Colonic mucosa (tissue), 4 donors: ENCODE measurements at regions not wholly inside any gene's neighbourhood (a gene's known extent, or its start where the extent isn't known, plus 50 kb on each side); places are given as distances from the start of the nearest gene placed in this dataset.

Experiments used
- DNase-seq: peaks from one replicate; pipeline ENCODE4 v3.0.0-alpha.2; 2020
- H3K27ac ChIP-seq: fragments of 200-600 bp; one replicate; pipeline ENCODE4 v1.8.0; 2021
- H3K27me3 ChIP-seq: fragments of 200-600 bp; one replicate; pipeline ENCODE4 v1.8.0; 2021
- H3K36me3 ChIP-seq: fragments of 200-600 bp; one replicate; pipeline ENCODE4 v1.8.0; 2021
- H3K4me1 ChIP-seq: fragments of 200-600 bp; one replicate; pipeline ENCODE4 v1.8.0; 2021; ENCODE audit warnings: mild to moderate bottlenecking
- H3K4me3 ChIP-seq: fragments of 200-600 bp; one replicate; pipeline ENCODE4 v1.8.0; 2021
- H3K9ac ChIP-seq, 2 donors: one replicate each; pipeline ENCODE4 v1.7.0; 2013; ENCODE audit warnings: control low read depth in 2 of 2, low read depth in 2 of 2, low read length in 2 of 2
- H3K9me3 ChIP-seq: fragments of 200-600 bp; one replicate; pipeline ENCODE4 v1.8.0; 2021
- CTCF ChIP-seq: fragments of 200-600 bp; IDR thresholded peaks from one replicate; pipeline ENCODE4 v1.8.0; 2022; ENCODE audit warnings: antibody characterized with exemption, mild to moderate bottlenecking
- intact Hi-C: fragments of 100-400 bp; cut with DNase I; formaldehyde crosslinking; loops from one replicate; pipeline ENCODE4 v1.14.1; 2022
- donor health status: healthy.
- donor health status: DM: no; HTN: no; CAD: no.
- donor health status: DM: no; HTN: no; CAD: no.

- intact Hi-C loops: no loop called here
- H3K9ac ChIP-seq: no peak overlapping the region
- no peaks in the 10 kb centered on the region for H3K27me3 ChIP-seq
- no peak for DNase-seq
- H3K27ac ChIP-seq: no peak overlapping the region
- H3K9me3 ChIP-seq: no peaks in the 10 kb centered on the region
- H3K36me3 ChIP-seq: no peaks in the 10 kb centered on the region
- TF ChIP-seq CTCF: no peak
- H3K4me3 ChIP-seq: no peak overlapping the region
- H3K4me1 ChIP-seq: peaks cover 5% of the 10 kb centered on the region
Observed at GRCh38 chr6:45742591-45742990, 273.1 kb downstream of the CLIC5 start.

- DNase-seq: no peak
- no peak overlapping the region for H3K4me3 ChIP-seq
- intact Hi-C loops: no loop called here
- no peak for TF ChIP-seq CTCF
- no peaks in the 10 kb centered on the region for H3K36me3 ChIP-seq
- peaks cover 5% of the 10 kb centered on the region for H3K4me1 ChIP-seq
- no peaks in the 10 kb centered on the region for H3K27me3 ChIP-seq
- no peak overlapping the region for H3K9ac ChIP-seq
- H3K9me3 ChIP-seq: no peaks in the 10 kb centered on the region
- H3K27ac ChIP-seq: peak overlapping the region; percentile 29
Observed at GRCh38 chr6:45741437-45742171, 274.1 kb downstream of the CLIC5 start.

- H3K27me3 ChIP-seq: no peaks in the 10 kb centered on the region
- H3K9me3 ChIP-seq: no peaks in the 10 kb centered on the region
- TF ChIP-seq CTCF: no peak
- H3K27ac ChIP-seq: no peak overlapping the region
- intact Hi-C loops: no loop called here
- peaks cover 5% of the 10 kb centered on the region for H3K4me1 ChIP-seq
- H3K9ac ChIP-seq: no peak overlapping the region
- DNase-seq: no peak
- no peaks in the 10 kb centered on the region for H3K36me3 ChIP-seq
- H3K4me3 ChIP-seq: no peak overlapping the region
Observed at GRCh38 chr6:45739058-45739457, 276.6 kb downstream of the CLIC5 start.

GRCh38 chr6:45738057-45738455, 277.6 kb downstream of the CLIC5 start:
- H3K4me1 ChIP-seq: peaks cover 5% of the 10 kb centered on the region
- no peaks in the 10 kb centered on the region for H3K36me3 ChIP-seq
- H3K27me3 ChIP-seq: no peaks in the 10 kb centered on the region
- no peak overlapping the region for H3K27ac ChIP-seq
- no peak overlapping the region for H3K9ac ChIP-seq
- H3K4me3 ChIP-seq: no peak overlapping the region
- no peak for TF ChIP-seq CTCF
- intact Hi-C loops: no loop called here
- DNase-seq: no peak
- H3K9me3 ChIP-seq: no peaks in the 10 kb centered on the region

- Histone ChIP-seq H3K4me3 (no peak overlapping the region), H3K36me3 (no peaks in the 10 kb centered on the region), H3K9ac (no peak overlapping the region), H3K9me3 (no peaks in the 10 kb centered on the region), H3K27ac (no peak overlapping the region), H3K27me3 (no peaks in the 10 kb centered on the region), H3K4me1 (peaks cover 5% of the 10 kb centered on the region)
- DNase-seq: no peak
- intact Hi-C loops: no loop called here
- no peak for TF ChIP-seq CTCF
Observed at GRCh38 chr6:45737331-45738056, 278.2 kb downstream of the CLIC5 start.
